GM10266 (cell line): ENCODE measurements at regions not wholly inside any gene's neighbourhood (a gene's known extent, or its start where the extent isn't known, plus 50 kb on each side); places are given as distances from the start of the nearest gene placed in this dataset.

Source experiments
- DNase-seq: peaks from one replicate; pipeline ENCODE4 v3.0.0; 2012; ENCODE audit errors: extremely low spot score
- CTCF ChIP-seq: IDR thresholded peaks from 2 replicates; pipeline ENCODE4 v1.5.1; 2012; ENCODE audit warnings: mild to moderate bottlenecking, low read depth; ENCODE audit not compliant: control insufficient read depth, insufficient read depth; ENCODE audit errors: missing control alignments

- no peak for DNase-seq
- TF ChIP-seq CTCF = no peak
Measured at GRCh38 chr7:15753887-15754579, 67.5 kb upstream of the MEOX2 start.

- no peak for TF ChIP-seq CTCF
- no peak for DNase-seq
Measured at GRCh38 chr7:15752377-15752776, 65.9 kb upstream of the MEOX2 start.

GRCh38 chr7:15751191-15751701 is 64.8 kb upstream of the MEOX2 start:
- no peak for TF ChIP-seq CTCF
- DNase-seq = no peak

- no peak for DNase-seq
- TF ChIP-seq CTCF = no peak
Measured at GRCh38 chr7:15750727-15751126, 64.2 kb upstream of the MEOX2 start.

GRCh38 chr7:15749631-15750030 is 63.1 kb upstream of the MEOX2 start:
- no peak for TF ChIP-seq CTCF
- DNase-seq = no peak

- no peak for DNase-seq
- no peak for TF ChIP-seq CTCF
Measured at GRCh38 chr7:15747712-15748111, 61.2 kb upstream of the MEOX2 start.

- no peak for TF ChIP-seq CTCF
- DNase-seq = no peak
Measured at GRCh38 chr7:15747301-15747700, 60.8 kb upstream of the MEOX2 start.
